Calu3 (cell line): ENCODE measurements at regions not wholly inside any gene's neighbourhood (a gene's known extent, or its start where the extent isn't known, plus 50 kb on each side); places are given as distances from the start of the nearest gene placed in this dataset.

ENCODE experiments used
- BruUV-seq: library from RNA; stranded (reverse); fragments of 400-500 nt; replicated peaks from 2 replicates; lab custom pipeline; 2021; lab: Mats Ljungman, UMichigan
- CTCF ChIA-PET: fragments of 300-600 bp; sonication (Branson Sonifier 250); formaldehyde crosslinking; loops from one replicate; lab custom pipeline; 2022; ENCODE audit warnings: antibody characterized with exemption; lab: Charles Lee
- DNase-seq: peaks from one replicate; pipeline ENCODE4 v3.0.0; 2022
- H3K27ac Mint-ChIP-seq: one replicate; pipeline ENCODE4 v1.8.0; 2022; ENCODE audit warnings: mixed read lengths; ENCODE audit not compliant: unreplicated experiment
- H3K27me3 Mint-ChIP-seq: one replicate; pipeline ENCODE4 v1.8.0; 2022; ENCODE audit warnings: mixed read lengths; ENCODE audit not compliant: unreplicated experiment
- H3K36me3 Mint-ChIP-seq: one replicate; pipeline ENCODE4 v1.8.0; 2022; ENCODE audit warnings: mild to moderate bottlenecking, moderate library complexity, mixed read lengths; ENCODE audit not compliant: insufficient read depth, unreplicated experiment
- H3K4me1 Mint-ChIP-seq: one replicate; pipeline ENCODE4 v1.8.0; 2022; ENCODE audit warnings: mild to moderate bottlenecking, low read depth, mixed read lengths; ENCODE audit not compliant: unreplicated experiment
- H3K4me3 Mint-ChIP-seq: one replicate; pipeline ENCODE4 v1.8.0; 2022; ENCODE audit warnings: mild to moderate bottlenecking, low read depth, moderate library complexity, mixed read lengths; ENCODE audit not compliant: unreplicated experiment
- H3K9me3 Mint-ChIP-seq: one replicate; pipeline ENCODE4 v1.8.0; 2022; ENCODE audit warnings: low read depth, mixed read lengths; ENCODE audit not compliant: unreplicated experiment
- intact Hi-C: fragments of 100-400 bp; cut with micrococcal nuclease; formaldehyde crosslinking; loops from one replicate; pipeline ENCODE4 v1.10.0; 2022; ENCODE audit not compliant: unreplicated experiment
- TF ChIP-seq, protein P1 (sequence below): fragments of 200-600 bp; IDR thresholded peaks from one replicate; pipeline ENCODE4 v1.8.0; 2022; ENCODE audit warnings: antibody characterized with exemption; ENCODE audit not compliant: unreplicated experiment

GRCh38 chr5:9898319-9898718, 268.2 kb upstream of the TAS2R1 start:
- Mint-ChIP-seq H3K9me3 (no peaks in the 10 kb centered on the region), H3K27me3 (peaks cover 5% of the 10 kb centered on the region), H3K4me3 (no peak overlapping the region), H3K36me3 (no peaks in the 10 kb centered on the region), H3K27ac (no peak overlapping the region), H3K4me1 (peaks cover 7% of the 10 kb centered on the region)
- intact Hi-C loops: loop anchor here (1.0 to 5.0 kb wide), 4 partner anchors 118 to 335 kb away; no protein-coding TSS in a partner anchor
- BruUV-seq: no TSS peak
- peak; percentile 68 for DNase-seq
- TF ChIP-seq, protein P1, sequence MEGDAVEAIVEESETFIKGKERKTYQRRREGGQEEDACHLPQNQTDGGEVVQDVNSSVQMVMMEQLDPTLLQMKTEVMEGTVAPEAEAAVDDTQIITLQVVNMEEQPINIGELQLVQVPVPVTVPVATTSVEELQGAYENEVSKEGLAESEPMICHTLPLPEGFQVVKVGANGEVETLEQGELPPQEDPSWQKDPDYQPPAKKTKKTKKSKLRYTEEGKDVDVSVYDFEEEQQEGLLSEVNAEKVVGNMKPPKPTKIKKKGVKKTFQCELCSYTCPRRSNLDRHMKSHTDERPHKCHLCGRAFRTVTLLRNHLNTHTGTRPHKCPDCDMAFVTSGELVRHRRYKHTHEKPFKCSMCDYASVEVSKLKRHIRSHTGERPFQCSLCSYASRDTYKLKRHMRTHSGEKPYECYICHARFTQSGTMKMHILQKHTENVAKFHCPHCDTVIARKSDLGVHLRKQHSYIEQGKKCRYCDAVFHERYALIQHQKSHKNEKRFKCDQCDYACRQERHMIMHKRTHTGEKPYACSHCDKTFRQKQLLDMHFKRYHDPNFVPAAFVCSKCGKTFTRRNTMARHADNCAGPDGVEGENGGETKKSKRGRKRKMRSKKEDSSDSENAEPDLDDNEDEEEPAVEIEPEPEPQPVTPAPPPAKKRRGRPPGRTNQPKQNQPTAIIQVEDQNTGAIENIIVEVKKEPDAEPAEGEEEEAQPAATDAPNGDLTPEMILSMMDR: peak; percentile 60
- CTCF ChIA-PET: interaction anchor here (3.8 kb wide), 1 partner anchor 132 kb away, joined by 17 read pairs; no protein-coding TSS in a partner anchor

DNA sequence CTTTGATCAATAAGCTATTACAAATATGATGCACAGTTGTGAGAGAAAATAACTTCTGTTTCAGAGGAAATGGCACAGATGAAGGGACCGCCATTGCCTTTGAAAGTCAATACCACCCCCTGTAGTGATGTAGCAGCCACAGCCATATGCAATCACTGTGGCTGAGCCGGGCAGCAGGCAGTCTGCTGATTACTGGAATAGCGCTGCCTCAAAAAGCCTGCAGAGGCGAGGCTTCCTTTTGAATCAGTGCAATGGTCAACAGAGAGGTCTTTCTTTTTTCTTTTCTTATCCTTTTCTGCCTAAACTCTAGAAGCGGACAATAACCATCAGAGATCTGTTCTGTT, 265.1 kb upstream of the TAS2R1 start:
- Mint-ChIP-seq H3K27ac (no peak overlapping the region), H3K4me1 (peaks cover 7% of the 10 kb centered on the region), H3K27me3 (peaks cover 31% of the 10 kb centered on the region), H3K4me3 (no peak overlapping the region), H3K36me3 (no peaks in the 10 kb centered on the region), H3K9me3 (no peaks in the 10 kb centered on the region)
- DNase-seq: no peak
- BruUV-seq: no TSS peak
- intact Hi-C loops: loop anchor here (5.0 kb wide), 1 partner anchor 252 kb away; no protein-coding TSS in a partner anchor
- TF ChIP-seq, protein P1: no peak
- CTCF ChIA-PET: interaction anchor here (1.4 kb wide), 1 partner anchor 135 kb away, joined by 4 read pairs; no protein-coding TSS in a partner anchor

- Mint-ChIP-seq H3K27ac (no peak overlapping the region), H3K36me3 (no peaks in the 10 kb centered on the region), H3K9me3 (no peaks in the 10 kb centered on the region), H3K4me3 (no peak overlapping the region), H3K4me1 (peaks cover 7% of the 10 kb centered on the region), H3K27me3 (peaks cover 37% of the 10 kb centered on the region)
- intact Hi-C loops: loop anchor here (5.0 kb wide), 1 partner anchor 253 kb away; no protein-coding TSS in a partner anchor
- DNase-seq: no peak
- TF ChIP-seq, protein P1: no peak
- CTCF ChIA-PET: interaction anchor here (1.4 kb wide), 1 partner anchor 136 kb away, joined by 4 read pairs; no protein-coding TSS in a partner anchor
- BruUV-seq: no TSS peak
These were observed 264.6 kb upstream of the TAS2R1 start for GRCh38 chr5:9894571-9895301.

DNA sequence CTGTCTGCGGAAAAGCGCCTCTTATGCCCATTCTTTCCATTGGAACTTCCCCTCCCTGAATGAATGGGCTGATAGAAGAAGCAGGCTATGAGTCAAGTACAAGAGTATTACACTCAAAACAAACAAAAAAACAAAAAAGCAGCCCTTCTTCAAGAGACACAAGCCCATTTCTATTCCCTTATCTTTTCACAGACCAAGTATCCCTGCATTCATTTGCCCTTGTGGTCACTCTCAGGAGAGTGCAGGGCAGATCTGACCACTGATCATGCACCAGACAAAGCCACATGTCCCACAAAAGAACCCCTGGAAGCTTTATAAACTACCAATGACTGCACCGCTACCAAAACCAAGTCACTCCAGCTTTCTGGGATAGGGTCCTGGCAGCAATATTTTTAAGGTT, 262.5 kb upstream of the TAS2R1 start:
- DNase-seq: no peak
- Mint-ChIP-seq H3K9me3 (no peaks in the 10 kb centered on the region), H3K4me3 (no peak overlapping the region), H3K27ac (no peak overlapping the region), H3K4me1 (no peaks in the 10 kb centered on the region), H3K36me3 (no peaks in the 10 kb centered on the region), H3K27me3 (peaks cover 57% of the 10 kb centered on the region)
- TF ChIP-seq, protein P1: no peak
- intact Hi-C loops: no loop called here
- BruUV-seq: no TSS peak
- CTCF ChIA-PET: interaction anchor here (0.7 kb wide), 1 partner anchor 16 kb away, joined by 7 read pairs; no protein-coding TSS in a partner anchor
